ENCODE measurements at regions not wholly inside any gene's neighbourhood (a gene's known extent, or its start where the extent isn't known, plus 50 kb on each side); places are given as distances from the start of the nearest gene placed in this dataset.
"Not testable (repeated sequence)": the region's sequence is repeated elsewhere in the genome, so short reads cannot be mapped to it uniquely, and the experiment has no call there.

DNA sequence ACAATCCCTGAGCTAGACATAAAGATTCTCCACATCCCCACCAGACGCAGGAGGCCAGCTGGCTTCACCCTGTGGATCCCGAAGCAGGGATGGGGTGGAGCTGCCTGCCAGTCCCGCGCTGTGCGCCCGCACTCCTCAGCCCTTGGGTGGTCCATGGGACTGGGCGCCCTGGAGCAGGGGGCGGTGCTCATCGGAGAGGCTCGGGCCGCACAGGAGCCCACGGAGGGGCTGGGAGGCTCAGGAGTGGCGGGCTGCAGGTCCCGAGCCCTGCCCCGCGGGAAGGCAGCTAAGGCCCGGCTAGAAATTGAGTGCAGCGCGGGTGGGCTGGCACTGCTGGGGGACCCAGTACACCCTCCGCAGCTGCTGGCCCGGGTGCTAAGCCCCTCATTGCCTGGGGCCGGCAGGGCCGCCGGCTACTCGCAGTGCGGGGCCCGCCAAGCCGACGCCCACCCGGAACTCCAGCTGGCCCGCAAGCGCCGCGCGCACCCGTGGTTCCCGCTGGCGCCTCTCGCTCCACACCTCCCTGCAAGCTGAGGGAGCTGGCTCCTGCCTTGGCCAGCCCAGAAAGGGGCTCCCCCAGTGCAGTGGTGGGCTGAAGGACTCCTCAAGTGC, 1032.2 kb upstream of the PCDH20 start:
- POLR2A ChIA-PET; CTCF ChIA-PET; DNase-seq (ENCODE audit: extremely low spot score): not testable (repeated sequence)
- peak; percentile 20; the same call in 1 of the 2 replicates for TF ChIP-seq FOXM1 (IDR thresholded peaks at IDR 0.05; ENCODE audit: borderline replicate concordance)

- TF ChIP-seq HDGF (IDR thresholded peaks at IDR 0.05; ENCODE audit: borderline replicate concordance) (no peak), LEF1 (IDR thresholded peaks at IDR 0.05; ENCODE audit: borderline replicate concordance) (no peak), ARNT (IDR thresholded peaks at IDR 0.05) (no peak), BHLHE40 (IDR thresholded peaks at IDR 0.05; ENCODE audit: borderline replicate concordance) (no peak), ZNF384 (IDR thresholded peaks at IDR 0.05) (no peak), CTBP1 (IDR thresholded peaks at IDR 0.05; ENCODE audit: borderline replicate concordance) (no peak), TARDBP (IDR thresholded peaks at IDR 0.05) (no peak), NFRKB (IDR thresholded peaks at IDR 0.05) (no peak), ELF4 (IDR thresholded peaks at IDR 0.05) (no peak), FOXM1 (IDR thresholded peaks at IDR 0.05; ENCODE audit: borderline replicate concordance) (no peak), SUZ12 (IDR thresholded peaks at IDR 0.05) (no peak), L3MBTL2 (conservative IDR thresholded peaks at IDR 0.05) (no peak), FOXK2 (IDR thresholded peaks at IDR 0.05) (no peak), FOXA1 (IDR thresholded peaks at IDR 0.05) (no peak), SP1 (IDR thresholded peaks at IDR 0.05) (no peak)
- TF ChIP-seq, protein P1, sequence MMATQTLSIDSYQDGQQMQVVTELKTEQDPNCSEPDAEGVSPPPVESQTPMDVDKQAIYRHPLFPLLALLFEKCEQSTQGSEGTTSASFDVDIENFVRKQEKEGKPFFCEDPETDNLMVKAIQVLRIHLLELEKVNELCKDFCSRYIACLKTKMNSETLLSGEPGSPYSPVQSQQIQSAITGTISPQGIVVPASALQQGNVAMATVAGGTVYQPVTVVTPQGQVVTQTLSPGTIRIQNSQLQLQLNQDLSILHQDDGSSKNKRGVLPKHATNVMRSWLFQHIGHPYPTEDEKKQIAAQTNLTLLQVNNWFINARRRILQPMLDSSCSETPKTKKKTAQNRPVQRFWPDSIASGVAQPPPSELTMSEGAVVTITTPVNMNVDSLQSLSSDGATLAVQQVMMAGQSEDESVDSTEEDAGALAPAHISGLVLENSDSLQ (IDR thresholded peaks at IDR 0.05): no peak
- POLR2A ChIA-PET: no interaction called here
- CTCF ChIA-PET: no interaction called here
- no peak for DNase-seq (ENCODE audit: extremely low spot score)
Measured at GRCh38 chr13:62444805-62445204, 1029.2 kb upstream of the PCDH20 start.

GRCh38 chr13:62434081-62434480, 1018.4 kb upstream of the PCDH20 start:
- ChIA-PET POLR2A (no interaction called here), CTCF (no interaction called here)
- TF ChIP-seq ZNF384 (IDR thresholded peaks at IDR 0.05) (no peak), L3MBTL2 (conservative IDR thresholded peaks at IDR 0.05) (no peak)
- no peak for DNase-seq (ENCODE audit: extremely low spot score)

GRCh38 chr13:62433660-62434059, 1018.0 kb upstream of the PCDH20 start:
- TF ChIP-seq FOXA1 (IDR thresholded peaks at IDR 0.05) (no peak), FOXM1 (IDR thresholded peaks at IDR 0.05; ENCODE audit: borderline replicate concordance) (no peak), SUZ12 (IDR thresholded peaks at IDR 0.05) (no peak), LEF1 (IDR thresholded peaks at IDR 0.05; ENCODE audit: borderline replicate concordance) (no peak), TARDBP (IDR thresholded peaks at IDR 0.05) (no peak), FOXK2 (IDR thresholded peaks at IDR 0.05) (no peak), HDGF (IDR thresholded peaks at IDR 0.05; ENCODE audit: borderline replicate concordance) (no peak), NFRKB (IDR thresholded peaks at IDR 0.05) (no peak), ELF4 (IDR thresholded peaks at IDR 0.05) (no peak), ARNT (IDR thresholded peaks at IDR 0.05) (no peak), ZNF384 (IDR thresholded peaks at IDR 0.05) (no peak), SP1 (IDR thresholded peaks at IDR 0.05) (no peak), CTBP1 (IDR thresholded peaks at IDR 0.05; ENCODE audit: borderline replicate concordance) (no peak), L3MBTL2 (conservative IDR thresholded peaks at IDR 0.05) (no peak), BHLHE40 (IDR thresholded peaks at IDR 0.05; ENCODE audit: borderline replicate concordance) (no peak)
- TF ChIP-seq, protein P1 (IDR thresholded peaks at IDR 0.05): no peak
- no peak for DNase-seq (ENCODE audit: extremely low spot score)
- ChIA-PET CTCF (no interaction called here), POLR2A (no interaction called here)

GRCh38 chr13:62432906-62433305, 1017.3 kb upstream of the PCDH20 start:
- CTCF ChIA-PET: no interaction called here
- TF ChIP-seq FOXM1 (IDR thresholded peaks at IDR 0.05; ENCODE audit: borderline replicate concordance) (no peak), ARNT (IDR thresholded peaks at IDR 0.05) (no peak), CTBP1 (IDR thresholded peaks at IDR 0.05; ENCODE audit: borderline replicate concordance) (no peak), ELF4 (IDR thresholded peaks at IDR 0.05) (no peak), FOXA1 (IDR thresholded peaks at IDR 0.05) (no peak), ZNF384 (IDR thresholded peaks at IDR 0.05) (no peak), SP1 (IDR thresholded peaks at IDR 0.05) (no peak), LEF1 (IDR thresholded peaks at IDR 0.05; ENCODE audit: borderline replicate concordance) (no peak), L3MBTL2 (conservative IDR thresholded peaks at IDR 0.05) (no peak)
- DNase-seq (ENCODE audit: extremely low spot score): no peak
- POLR2A ChIA-PET: no interaction called here

- ChIA-PET POLR2A (no interaction called here), CTCF (no interaction called here)
- TF ChIP-seq HDGF (IDR thresholded peaks at IDR 0.05; ENCODE audit: borderline replicate concordance) (no peak), BHLHE40 (IDR thresholded peaks at IDR 0.05; ENCODE audit: borderline replicate concordance) (no peak), FOXK2 (IDR thresholded peaks at IDR 0.05) (no peak), LEF1 (IDR thresholded peaks at IDR 0.05; ENCODE audit: borderline replicate concordance) (no peak), TARDBP (IDR thresholded peaks at IDR 0.05) (no peak), SP1 (IDR thresholded peaks at IDR 0.05) (no peak), ELF4 (IDR thresholded peaks at IDR 0.05) (no peak), FOXM1 (IDR thresholded peaks at IDR 0.05; ENCODE audit: borderline replicate concordance) (no peak), FOXA1 (IDR thresholded peaks at IDR 0.05) (no peak), SUZ12 (IDR thresholded peaks at IDR 0.05) (no peak), L3MBTL2 (conservative IDR thresholded peaks at IDR 0.05) (no peak), ZNF384 (IDR thresholded peaks at IDR 0.05) (no peak), NFRKB (IDR thresholded peaks at IDR 0.05) (no peak), ARNT (IDR thresholded peaks at IDR 0.05) (no peak), CTBP1 (IDR thresholded peaks at IDR 0.05; ENCODE audit: borderline replicate concordance) (no peak)
- TF ChIP-seq, protein P1 (IDR thresholded peaks at IDR 0.05): no peak
- no peak for DNase-seq (ENCODE audit: extremely low spot score)
Measured at GRCh38 chr13:62432295-62432694, 1016.6 kb upstream of the PCDH20 start.

Measured in HEK293T (cell line).